H9 (cell line): ENCODE measurements at regions not wholly inside any gene's neighbourhood (a gene's known extent, or its start where the extent isn't known, plus 50 kb on each side); places are given as distances from the start of the nearest gene placed in this dataset.

Experiments
- DNase-seq: peaks from one replicate; pipeline ENCODE4 v3.0.0-alpha.2; 2017
- H2AFZ ChIP-seq: one replicate; pipeline ENCODE4 v1.6.1; 2013; ENCODE audit warnings: mild to moderate bottlenecking, low read length, control low read depth, moderate library complexity
- H2AK5ac ChIP-seq: 2 replicates; pipeline ENCODE4 v1.6.1; 2013; ENCODE audit warnings: low read length, control low read depth, mixed read lengths; ENCODE audit not compliant: insufficient read length
- H2BK120ac ChIP-seq: one replicate; pipeline ENCODE4 v1.6.1; 2013; ENCODE audit warnings: low read depth, mild to moderate bottlenecking, low read length, control low read depth, inconsistent platforms; ENCODE audit not compliant: poor library complexity, severe bottlenecking
- H2BK12ac ChIP-seq: 2 replicates; pipeline ENCODE4 v1.6.1; 2013; ENCODE audit warnings: low read length, control low read depth, mixed read lengths, low read depth; ENCODE audit not compliant: insufficient read length
- H2BK15ac ChIP-seq: 2 replicates; pipeline ENCODE4 v1.6.1; 2013; ENCODE audit warnings: low read depth, low read length, control low read depth
- H2BK20ac ChIP-seq: one replicate; pipeline ENCODE4 v1.6.1; 2013; ENCODE audit warnings: low read depth, mild to moderate bottlenecking, low read length, control low read depth, inconsistent platforms; ENCODE audit not compliant: poor library complexity, severe bottlenecking
- H2BK5ac ChIP-seq: 2 replicates; pipeline ENCODE4 v1.6.1; 2013; ENCODE audit warnings: low read length, control low read depth, mixed read lengths; ENCODE audit not compliant: insufficient read length
- H3K14ac ChIP-seq: 2 replicates; pipeline ENCODE4 v1.6.1; 2013; ENCODE audit warnings: low read length, control low read depth; ENCODE audit not compliant: insufficient read depth
- H3K18ac ChIP-seq: 2 replicates; pipeline ENCODE4 v1.6.1; 2013; ENCODE audit warnings: low read depth, mild to moderate bottlenecking, mixed read lengths, low read length, control low read depth; ENCODE audit not compliant: insufficient read length
- H3K23ac ChIP-seq: 2 replicates; pipeline ENCODE4 v1.6.1; 2013; ENCODE audit warnings: low read length, control low read depth, mixed read lengths, low read depth; ENCODE audit not compliant: insufficient read length
- H3K23me2 ChIP-seq: 2 replicates; pipeline ENCODE4 v1.6.1; 2013; ENCODE audit warnings: low read depth, mild to moderate bottlenecking, mixed read lengths, low read length, control low read depth; ENCODE audit not compliant: insufficient read length, poor library complexity, severe bottlenecking
- H3K27ac ChIP-seq: 2 replicates; pipeline ENCODE4 v1.5.1; 2013; ENCODE audit warnings: low read length, control low read depth, mixed read lengths, low read depth; ENCODE audit not compliant: insufficient read length
- H3K27me3 ChIP-seq: 2 replicates; pipeline ENCODE4 v1.6.1; 2013; ENCODE audit warnings: low read length, control low read depth, inconsistent platforms; ENCODE audit not compliant: insufficient read depth
- H3K4ac ChIP-seq: 2 replicates; pipeline ENCODE4 v1.6.1; 2013; ENCODE audit warnings: low read depth, mild to moderate bottlenecking, control low read depth, inconsistent platforms, low read length, moderate library complexity
- H3K4me1 ChIP-seq: 2 replicates; pipeline ENCODE4 v1.6.1; 2013; ENCODE audit warnings: low read length, control low read depth, inconsistent platforms; ENCODE audit not compliant: insufficient read depth
- H3K4me2 ChIP-seq: 2 replicates; pipeline ENCODE4 v1.6.1; 2013; ENCODE audit warnings: low read length, control low read depth, mixed read lengths; ENCODE audit not compliant: insufficient read length, insufficient read depth
- H3K56ac ChIP-seq: 2 replicates; pipeline ENCODE4 v1.6.1; 2013; ENCODE audit warnings: low read depth, mild to moderate bottlenecking, mixed read lengths, low read length, control low read depth; ENCODE audit not compliant: insufficient read length
- H3K79me1 ChIP-seq: 2 replicates; pipeline ENCODE4 v1.6.1; 2013; ENCODE audit warnings: low read depth, mild to moderate bottlenecking, moderate library complexity, low read length, control low read depth, inconsistent platforms; ENCODE audit not compliant: insufficient read depth, poor library complexity, severe bottlenecking
- H3K79me2 ChIP-seq: 2 replicates; pipeline ENCODE4 v1.6.1; 2013; ENCODE audit warnings: low read length, control low read depth, inconsistent platforms; ENCODE audit not compliant: insufficient read depth
- H3K9ac ChIP-seq: 2 replicates; pipeline ENCODE4 v1.6.1; 2013; ENCODE audit warnings: low read length, control low read depth, mixed read lengths; ENCODE audit not compliant: insufficient read length; ENCODE audit errors: extremely low read depth
- H3K9me3 ChIP-seq: one replicate; pipeline ENCODE4 v1.6.1; 2013; ENCODE audit warnings: low read depth, low read length, inconsistent platforms; ENCODE audit not compliant: control insufficient read depth
- H3T11ph ChIP-seq: one replicate; pipeline ENCODE4 v1.6.1; 2013; ENCODE audit warnings: mild to moderate bottlenecking, low read length, control low read depth, inconsistent platforms
- H4K20me1 ChIP-seq: one replicate; pipeline ENCODE4 v1.6.1; 2013; ENCODE audit not compliant: control insufficient read depth, insufficient read length, insufficient read depth
- H4K5ac ChIP-seq: 2 replicates; pipeline ENCODE4 v1.6.1; 2013; ENCODE audit warnings: low read depth, mild to moderate bottlenecking, mixed read lengths, low read length, control low read depth; ENCODE audit not compliant: insufficient read length
- H4K8ac ChIP-seq: replicated peaks from 2 replicates; pipeline ENCODE4 v1.6.1; 2013; ENCODE audit warnings: low read length, control low read depth, mixed read lengths, low read depth; ENCODE audit not compliant: insufficient read length
- H4K91ac ChIP-seq: 2 replicates; pipeline ENCODE4 v1.6.1; 2013; ENCODE audit warnings: low read depth, mild to moderate bottlenecking, moderate library complexity, mixed read lengths, low read length, control low read depth; ENCODE audit not compliant: insufficient read length
- H3K27ac Mint-ChIP-seq, 3 experiments: 2 replicates in 2 of 3; 3 replicates in 1 of 3; pipeline ENCODE4 v1.8.0; 2020 to 2021; ENCODE audit warnings: mixed read lengths in 3 of 3, mild to moderate bottlenecking in 1 of 3, moderate library complexity in 1 of 3
- H3K27me3 Mint-ChIP-seq: 2 replicates; pipeline ENCODE4 v1.8.0; 2021; ENCODE audit warnings: low read depth, mild to moderate bottlenecking, moderate library complexity, mixed read lengths
- H3K36me3 Mint-ChIP-seq, 3 experiments: 2 replicates in 2 of 3; 3 replicates in 1 of 3; pipeline ENCODE4 v1.8.0; 2020 to 2021; ENCODE audit warnings: low read depth in 3 of 3, mixed read lengths in 3 of 3; ENCODE audit not compliant: insufficient read depth in 1 of 3
- H3K4me1 Mint-ChIP-seq, 2 experiments: 2 replicates each; pipeline ENCODE4 v1.8.0; 2020; ENCODE audit warnings: mixed read lengths in 2 of 2
- H3K4me3 Mint-ChIP-seq, 2 experiments: 2 replicates in 1 of 2; 3 replicates in 1 of 2; pipeline ENCODE4 v1.8.0; 2020 to 2021; ENCODE audit warnings: mild to moderate bottlenecking in 2 of 2, mixed read lengths in 2 of 2, moderate library complexity in 1 of 2
- H3K9me3 Mint-ChIP-seq, 2 experiments: 2 replicates in 1 of 2; 3 replicates in 1 of 2; pipeline ENCODE4 v1.8.0; 2020; ENCODE audit warnings: mild to moderate bottlenecking in 2 of 2, mixed read lengths in 2 of 2, moderate library complexity in 1 of 2
- WGBS: extraction: QIAGEN DNeasy Blood & Tissue Kit; methylation state at CpG from one replicate; pipeline ENCODE4 v1.1.7; 2013; ENCODE audit warnings: missing lambda C conversion rate, low lambda C conversion rate, mixed read lengths; ENCODE audit not compliant: insufficient read length; ENCODE audit errors: extremely low coverage; 5-methylcytosine and 5-hydroxymethylcytosine counted together
- TF ChIP-seq, protein P1 (sequence below): fragments of 200-600 bp; sonication (generic); conservative IDR thresholded peaks from 3 replicates; pipeline ENCODE4 v1.8.0; 2021; ENCODE audit warnings: antibody characterized with exemption, mild to moderate bottlenecking

DNA sequence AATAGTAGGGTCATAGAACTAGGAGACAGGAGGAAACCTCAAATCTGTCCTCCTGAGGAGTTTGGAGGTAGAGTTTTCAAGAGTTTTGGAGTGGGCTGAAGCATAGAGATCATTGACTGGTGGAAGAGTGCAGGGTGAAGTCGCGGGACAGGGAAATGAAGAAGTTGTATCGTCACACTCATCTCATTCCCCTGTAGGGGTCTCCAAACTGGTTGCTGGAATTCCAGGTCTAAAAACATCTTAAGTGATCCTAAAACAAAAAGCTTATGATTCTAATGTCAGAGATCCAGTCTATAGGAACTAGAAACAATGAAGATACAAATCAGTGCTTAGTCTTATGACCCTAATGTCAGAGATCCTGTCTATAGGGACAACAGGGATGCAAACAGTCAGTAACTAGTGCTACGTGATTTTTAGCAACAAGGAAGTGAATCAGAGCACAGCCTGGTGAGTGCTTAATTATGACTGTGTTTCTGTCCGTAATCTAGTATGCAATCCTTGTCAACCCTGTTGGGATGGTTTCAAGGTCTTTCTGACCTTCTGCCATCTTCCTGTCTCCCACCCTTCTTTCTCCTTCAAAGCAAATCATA, 139.4 kb downstream of the SKIDA1 start:
- no peak for DNase-seq
- no peak overlapping the region for H3K9ac ChIP-seq
- no peak overlapping the region for H2AFZ ChIP-seq
- no peaks in the 10 kb centered on the region for H4K20me1 ChIP-seq
- no peak overlapping the region for H2BK5ac ChIP-seq
- no peaks in the 10 kb centered on the region for H3K23me2 ChIP-seq
- no peak overlapping the region for H3T11ph ChIP-seq
- H2AK5ac ChIP-seq: no peak overlapping the region
- H2BK15ac ChIP-seq: no peak overlapping the region
- H3K4me2 ChIP-seq: no peak overlapping the region
- H3K23ac ChIP-seq: no peak overlapping the region
- H3K4me1 Mint-ChIP-seq: peaks cover 39 to 42% of the 10 kb centered on the region in 2 experiments
- H3K79me2 ChIP-seq: no peaks in the 10 kb centered on the region
- no peak overlapping the region for H2BK12ac ChIP-seq
- H2BK20ac ChIP-seq: no peak overlapping the region
- H3K79me1 ChIP-seq: no peaks in the 10 kb centered on the region
- no peak overlapping the region for H3K18ac ChIP-seq
- H3K27me3 ChIP-seq: no peaks in the 10 kb centered on the region
- H4K8ac ChIP-seq: no peak overlapping the region
- H3K36me3 Mint-ChIP-seq: peaks cover 0 to 9% (median 0%) of the 10 kb centered on the region in 3 experiments; a peak in 4 of 7 replicates
- H3K56ac ChIP-seq: no peak overlapping the region
- no peak overlapping the region for H2BK120ac ChIP-seq
- no peaks in the 10 kb centered on the region for H3K27me3 Mint-ChIP-seq
- peaks cover 3 to 4% of the 10 kb centered on the region in 2 experiments; a peak in 2 of 5 replicates for H3K9me3 Mint-ChIP-seq
- TF ChIP-seq, protein P1, sequence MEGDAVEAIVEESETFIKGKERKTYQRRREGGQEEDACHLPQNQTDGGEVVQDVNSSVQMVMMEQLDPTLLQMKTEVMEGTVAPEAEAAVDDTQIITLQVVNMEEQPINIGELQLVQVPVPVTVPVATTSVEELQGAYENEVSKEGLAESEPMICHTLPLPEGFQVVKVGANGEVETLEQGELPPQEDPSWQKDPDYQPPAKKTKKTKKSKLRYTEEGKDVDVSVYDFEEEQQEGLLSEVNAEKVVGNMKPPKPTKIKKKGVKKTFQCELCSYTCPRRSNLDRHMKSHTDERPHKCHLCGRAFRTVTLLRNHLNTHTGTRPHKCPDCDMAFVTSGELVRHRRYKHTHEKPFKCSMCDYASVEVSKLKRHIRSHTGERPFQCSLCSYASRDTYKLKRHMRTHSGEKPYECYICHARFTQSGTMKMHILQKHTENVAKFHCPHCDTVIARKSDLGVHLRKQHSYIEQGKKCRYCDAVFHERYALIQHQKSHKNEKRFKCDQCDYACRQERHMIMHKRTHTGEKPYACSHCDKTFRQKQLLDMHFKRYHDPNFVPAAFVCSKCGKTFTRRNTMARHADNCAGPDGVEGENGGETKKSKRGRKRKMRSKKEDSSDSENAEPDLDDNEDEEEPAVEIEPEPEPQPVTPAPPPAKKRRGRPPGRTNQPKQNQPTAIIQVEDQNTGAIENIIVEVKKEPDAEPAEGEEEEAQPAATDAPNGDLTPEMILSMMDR: peak; percentile 51
- H3K4me1 ChIP-seq: peaks cover 5% of the 10 kb centered on the region
- no peak overlapping the region for H3K14ac ChIP-seq
- no CpG with 5 or more reads among the region's 5 CpGs for WGBS
- no peak overlapping the region for H3K4me3 Mint-ChIP-seq
- H3K4ac ChIP-seq: no peak overlapping the region
- no peaks in the 10 kb centered on the region for H3K9me3 ChIP-seq
- H3K27ac ChIP-seq: no peak overlapping the region
- no peak overlapping the region for H4K5ac ChIP-seq
- peak overlapping the region in 2 of 3 experiments; percentile 8 to 11; a peak in 3 of 7 replicates for H3K27ac Mint-ChIP-seq
- no peak overlapping the region for H4K91ac ChIP-seq
